GDM1 (cell line): ENCODE measurements at regions not wholly inside any gene's neighbourhood (a gene's known extent, or its start where the extent isn't known, plus 50 kb on each side); places are given as distances from the start of the nearest gene placed in this dataset.
"Not testable (repeated sequence)": the region's sequence is repeated elsewhere in the genome, so short reads cannot be mapped to it uniquely, and the experiment has no call there.

Source experiments
- DNase-seq: peaks from one replicate; lab custom pipeline; 2025; lab: John Stamatoyannopoulos, UW

DNA sequence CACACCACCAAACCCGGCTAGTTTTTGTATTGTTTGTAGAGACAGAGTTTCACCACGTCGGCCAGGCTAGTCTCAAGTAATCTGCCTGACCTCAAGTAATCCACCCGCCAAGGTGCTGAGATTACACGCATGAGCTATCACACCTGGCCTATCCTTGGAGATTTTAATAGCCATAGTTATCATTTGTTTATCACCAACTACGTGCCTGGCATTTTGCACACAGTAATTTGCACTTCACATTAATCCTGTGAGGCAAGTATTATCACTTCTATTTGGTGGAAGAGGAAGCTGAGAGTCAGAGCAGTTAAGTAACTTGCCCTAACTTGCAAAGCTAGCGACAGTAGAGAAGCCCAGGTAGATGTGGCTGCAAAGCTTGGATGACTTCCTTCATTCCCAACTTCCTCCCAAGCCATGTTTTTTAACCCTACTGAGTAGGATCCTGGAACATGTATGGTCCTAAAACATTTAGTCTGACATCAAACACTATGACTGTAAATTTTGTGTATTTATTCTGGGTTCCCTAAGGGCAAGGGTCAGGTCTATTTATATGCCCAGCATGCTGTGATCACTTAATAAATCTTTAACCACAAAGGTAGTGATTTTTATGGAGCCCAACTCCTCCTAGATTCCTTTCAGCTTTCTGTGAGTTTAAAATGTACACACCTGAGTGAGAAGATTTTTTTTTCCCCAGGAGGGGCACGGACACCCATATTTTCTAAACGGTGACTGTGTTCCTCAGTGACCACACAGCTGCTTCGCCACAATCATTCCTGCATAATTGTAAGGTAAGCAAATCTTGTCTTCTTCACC lies 100.2 kb upstream of the RAI14 start:
- no peak for DNase-seq

- no peak for DNase-seq
Observed at GRCh38 chr5:34556509-34556782, 99.7 kb upstream of the RAI14 start.

DNA sequence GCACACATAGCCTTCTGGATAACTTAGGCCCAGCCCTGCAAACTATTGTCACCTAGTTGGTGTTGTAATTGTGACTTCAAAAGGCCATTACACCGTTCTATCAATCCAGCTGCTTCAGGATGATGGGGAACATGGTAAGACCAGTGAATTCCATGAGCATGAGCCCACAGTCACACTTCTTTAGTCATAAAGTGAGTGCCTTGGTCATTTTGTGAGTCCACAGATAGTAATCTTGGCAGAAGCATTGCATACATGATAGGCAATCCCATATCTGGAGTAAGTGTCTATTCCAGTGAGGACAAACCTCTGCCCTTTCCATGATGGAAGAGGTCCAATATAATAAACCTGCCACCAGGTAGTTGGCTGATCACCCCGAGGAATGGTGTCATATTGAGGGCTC lies 94.5 kb upstream of the RAI14 start:
- DNase-seq = not testable (repeated sequence)

DNA sequence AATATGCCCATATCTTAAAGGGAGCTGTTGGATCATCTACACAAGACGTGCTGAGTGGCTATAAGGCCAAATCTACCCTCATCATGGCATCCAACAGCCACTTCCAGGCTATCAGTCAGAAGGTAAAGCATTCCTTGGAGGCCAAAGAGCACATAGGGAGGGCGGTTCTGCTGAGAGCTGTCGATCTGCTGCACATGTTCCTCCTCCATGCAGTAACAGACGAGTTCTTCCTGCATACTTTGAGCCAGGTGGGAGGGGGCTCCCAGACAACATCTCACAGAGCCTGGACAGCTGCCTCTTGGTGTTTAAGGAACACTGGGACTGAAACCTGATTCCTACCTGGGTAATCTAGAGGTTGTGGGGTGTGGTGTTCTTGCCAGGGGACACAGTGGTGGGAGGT lies 93.3 kb upstream of the RAI14 start:
- DNase-seq = no peak

- no peak for DNase-seq
Observed at GRCh38 chr5:34563269-34563668, 92.9 kb upstream of the RAI14 start.

DNA sequence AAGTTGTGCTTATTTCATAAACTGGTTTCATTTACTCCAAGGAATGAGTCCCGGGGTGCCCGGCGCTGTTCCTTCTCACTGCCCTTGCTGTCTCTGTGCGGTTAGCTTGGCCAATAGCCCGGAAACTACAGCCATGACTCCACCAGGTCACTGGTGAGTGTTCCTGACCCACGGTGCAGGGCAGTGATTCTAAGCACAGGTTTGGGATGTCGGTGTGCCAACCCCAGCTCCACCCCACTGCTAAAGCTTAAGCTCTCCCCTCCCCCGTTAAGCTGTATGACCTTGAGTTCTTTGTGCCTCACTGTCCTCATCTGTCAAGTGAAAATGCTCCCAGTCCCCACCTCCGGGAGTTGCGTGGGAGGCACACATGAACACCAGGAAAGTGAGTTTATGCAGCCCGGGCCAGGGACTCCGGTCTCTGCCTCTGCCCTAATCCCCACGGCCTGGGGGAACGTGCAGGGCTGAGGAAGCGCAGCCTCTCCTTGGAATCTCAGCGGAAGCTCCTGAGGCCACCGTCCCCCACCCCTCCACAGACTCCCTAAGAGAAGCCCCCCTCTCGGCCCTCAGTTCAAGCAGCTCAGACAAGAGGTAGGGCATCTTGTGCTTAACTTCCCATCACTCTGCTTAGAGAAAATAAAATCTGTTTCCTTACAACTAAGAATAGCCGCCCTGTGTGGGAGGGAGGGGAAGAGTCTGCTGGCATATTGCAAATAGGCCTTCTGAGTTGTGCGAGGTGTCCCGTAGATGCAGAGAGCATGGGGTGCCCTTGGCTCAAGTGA lies 92.0 kb upstream of the RAI14 start:
- no peak for DNase-seq

GRCh38 chr5:34564710-34565235 lies 91.4 kb upstream of the RAI14 start:
- no peak for DNase-seq

DNA sequence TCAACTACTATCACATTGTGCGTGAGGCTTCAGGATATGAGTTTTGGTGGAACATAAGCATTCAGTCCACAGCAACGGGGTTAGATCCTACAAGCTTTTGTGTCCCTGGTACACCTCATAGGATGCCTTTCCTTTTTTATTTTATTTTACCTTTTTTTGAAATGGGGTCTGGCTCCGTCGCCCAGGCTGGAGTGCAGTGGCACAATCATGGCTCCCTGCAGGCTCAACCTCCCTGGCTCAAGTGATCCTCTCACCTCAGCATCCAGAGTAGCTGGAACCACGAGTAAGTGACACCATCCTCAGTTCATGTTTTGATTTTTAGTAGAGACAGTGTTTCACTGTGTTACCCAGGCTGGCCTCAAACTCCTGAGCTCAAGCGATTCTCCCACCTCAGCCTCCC lies 86.0 kb upstream of the RAI14 start:
- no peak for DNase-seq

DNA sequence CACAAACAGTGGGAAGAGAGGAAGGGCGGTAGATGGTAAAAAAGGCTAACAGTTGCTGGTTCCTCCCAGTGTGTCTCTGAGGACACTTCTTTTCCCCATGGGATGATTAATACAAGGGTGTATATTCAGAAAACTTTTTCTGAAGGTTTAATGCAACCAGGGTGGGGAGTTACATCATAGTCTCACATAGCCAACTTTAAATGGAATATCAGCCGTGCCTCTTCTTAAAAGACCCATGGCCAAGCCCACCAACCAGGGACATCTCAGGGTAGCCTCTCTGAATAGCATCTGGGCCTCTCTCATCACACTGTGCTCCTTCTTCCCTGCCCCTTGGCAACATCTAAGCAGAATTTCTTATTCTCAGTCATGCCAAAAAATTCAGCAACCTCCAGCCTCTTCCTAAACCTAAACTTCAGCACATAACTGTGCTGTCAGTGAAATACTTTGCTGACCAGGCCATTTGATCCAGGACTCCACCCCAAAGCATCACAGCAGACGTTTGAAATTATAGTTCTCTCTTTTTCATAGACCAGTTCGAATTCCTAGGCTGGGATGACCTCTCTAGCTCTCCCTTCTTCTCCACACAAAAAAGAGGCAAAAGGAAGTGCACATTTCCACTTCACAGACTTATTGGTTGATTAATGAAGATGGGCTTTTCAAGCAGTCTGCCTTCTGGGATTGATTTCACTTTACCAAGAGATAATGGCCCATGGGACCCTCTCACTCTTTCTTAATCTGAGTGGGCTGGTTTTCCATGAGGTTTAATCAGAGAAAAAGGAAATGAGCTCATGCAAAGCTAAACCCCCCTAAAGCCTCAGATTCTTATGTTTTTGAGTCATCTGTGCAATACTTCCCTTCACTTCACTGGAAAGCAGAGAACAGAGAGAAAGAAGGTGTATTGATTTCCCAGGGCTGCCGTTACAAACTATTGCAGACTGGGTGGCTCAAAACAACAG lies 85.1 kb upstream of the RAI14 start:
- no peak for DNase-seq

DNA sequence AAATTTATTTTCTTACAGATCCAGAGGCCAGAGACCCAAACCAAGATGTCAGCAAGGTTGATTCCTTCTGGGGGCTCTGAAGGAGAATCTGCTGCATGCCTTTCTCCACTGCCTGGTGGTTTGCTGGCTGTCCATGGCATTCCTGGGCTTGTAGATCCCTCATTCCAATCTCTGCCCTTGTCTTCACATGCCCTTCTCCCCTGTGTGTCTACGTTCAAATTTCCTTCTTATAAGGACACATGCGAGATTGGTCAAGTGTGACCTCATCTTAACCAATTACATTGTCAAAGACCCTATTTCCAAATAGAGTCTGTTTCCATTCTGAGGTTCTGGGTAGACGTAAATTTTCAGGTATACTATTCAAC lies 84.5 kb upstream of the RAI14 start:
- no peak for DNase-seq

DNA sequence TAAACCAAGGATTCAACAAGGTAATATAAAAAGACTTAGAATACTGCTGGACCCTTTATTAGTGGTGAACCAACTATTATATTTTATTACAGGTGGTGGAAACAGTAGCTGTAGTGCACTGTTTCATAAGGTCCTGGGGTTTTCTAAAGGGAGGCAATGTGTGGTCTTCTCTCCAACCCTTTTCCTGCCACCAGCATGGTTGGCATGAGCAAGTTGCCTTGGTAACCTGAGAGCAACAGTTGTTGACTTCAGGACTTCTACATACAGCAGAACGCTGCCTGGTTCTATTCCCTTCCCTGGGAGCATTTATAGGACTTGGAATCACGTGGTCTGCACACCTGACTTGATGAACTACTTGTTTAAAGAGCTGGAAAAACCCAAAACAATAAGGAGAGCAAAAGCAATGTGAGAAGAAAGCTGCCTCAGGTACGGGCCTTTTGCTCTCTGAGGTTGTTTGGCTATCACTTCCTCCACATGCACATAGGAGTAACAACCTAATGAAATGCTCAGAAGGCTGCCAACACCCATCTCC lies 81.1 kb upstream of the RAI14 start:
- no peak for DNase-seq

DNA sequence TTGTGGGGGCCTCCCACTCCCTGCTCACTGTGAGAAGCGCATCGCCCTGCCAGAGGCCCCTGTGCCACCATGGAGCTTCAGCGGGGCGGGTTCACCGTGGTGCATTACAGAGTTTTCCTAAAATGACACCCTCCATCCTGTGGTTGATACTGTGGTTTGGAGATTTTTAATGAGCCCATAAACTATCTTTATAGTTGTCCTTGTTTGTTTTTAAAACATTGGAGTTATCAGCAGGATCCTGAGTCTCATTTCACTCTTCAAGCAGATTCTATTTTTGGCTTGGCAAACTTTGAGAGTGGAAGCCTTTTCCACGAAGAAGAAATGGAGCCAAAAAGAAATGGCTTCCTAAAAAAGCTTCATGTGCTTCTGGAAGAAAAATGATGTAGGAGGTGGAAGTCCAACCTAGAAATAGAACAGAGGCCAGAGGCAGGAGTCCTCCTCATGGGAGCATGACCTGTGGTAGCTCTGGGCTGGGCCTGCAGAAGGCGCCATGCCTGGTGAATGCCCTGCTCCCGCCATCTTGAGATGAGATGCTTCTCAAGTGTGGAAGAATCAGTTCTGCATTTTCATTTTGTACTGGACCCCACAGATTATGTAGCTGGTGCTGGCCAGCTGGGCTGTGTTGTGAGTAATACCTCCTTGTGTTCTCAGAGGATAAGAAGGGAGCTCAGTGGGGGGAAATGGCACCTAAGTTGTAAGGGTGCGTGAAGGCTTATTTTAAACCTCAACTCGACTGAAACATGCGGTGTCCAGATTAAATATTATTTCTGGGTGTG lies 79.0 kb upstream of the RAI14 start:
- no peak for DNase-seq

- DNase-seq = no peak
Observed at GRCh38 chr5:34578962-34579361, 77.2 kb upstream of the RAI14 start.

GRCh38 chr5:34580983-34581382 lies 75.1 kb upstream of the RAI14 start:
- DNase-seq = no peak

- DNase-seq = no peak
Observed at GRCh38 chr5:34582371-34582770, 73.8 kb upstream of the RAI14 start.

- no peak for DNase-seq
Observed at GRCh38 chr5:34583167-34583566, 73.0 kb upstream of the RAI14 start.

DNA sequence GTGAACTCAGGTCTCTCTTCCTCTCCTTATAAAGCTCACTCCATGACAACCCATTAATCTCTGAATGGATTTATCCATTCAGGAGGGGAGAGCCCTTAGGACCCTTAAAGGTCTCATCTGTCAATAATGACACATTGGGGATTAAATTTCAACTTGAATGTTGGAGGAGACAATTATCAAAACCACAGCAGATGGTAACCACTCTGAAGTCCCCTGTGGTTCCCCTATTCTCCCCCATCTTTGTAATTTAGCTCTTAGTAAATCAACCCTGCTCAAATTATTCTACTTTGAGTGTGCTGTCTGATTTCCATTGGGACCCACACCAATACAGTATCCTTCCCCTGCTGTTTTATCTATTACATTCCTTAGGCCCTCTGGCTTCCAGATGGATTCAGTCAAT lies 72.0 kb upstream of the RAI14 start:
- no peak for DNase-seq

DNA sequence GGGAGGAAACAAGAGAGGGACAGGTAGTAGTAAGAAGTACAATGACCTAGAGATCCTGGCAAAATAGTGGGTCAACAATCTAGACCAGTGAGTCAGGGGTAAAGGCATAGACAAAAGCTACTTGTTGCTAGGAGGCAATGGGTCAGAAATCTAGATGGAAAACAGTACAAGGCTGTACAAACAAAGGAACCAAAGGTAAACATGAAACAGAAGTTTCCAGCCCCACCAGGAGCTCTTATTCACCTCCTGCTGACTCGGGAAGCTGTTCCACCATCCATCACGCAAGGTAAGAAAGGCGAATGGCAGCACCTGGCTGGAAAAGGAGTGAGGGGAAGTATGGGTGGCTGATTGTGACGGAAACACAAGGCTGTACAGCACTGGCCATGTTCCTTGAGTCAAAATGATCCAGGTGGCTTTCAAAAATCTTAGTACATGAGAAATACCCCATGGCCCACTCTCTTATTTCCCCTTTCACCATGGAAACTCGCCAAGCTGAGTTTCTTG lies 70.5 kb upstream of the RAI14 start:
- DNase-seq = no peak

DNA sequence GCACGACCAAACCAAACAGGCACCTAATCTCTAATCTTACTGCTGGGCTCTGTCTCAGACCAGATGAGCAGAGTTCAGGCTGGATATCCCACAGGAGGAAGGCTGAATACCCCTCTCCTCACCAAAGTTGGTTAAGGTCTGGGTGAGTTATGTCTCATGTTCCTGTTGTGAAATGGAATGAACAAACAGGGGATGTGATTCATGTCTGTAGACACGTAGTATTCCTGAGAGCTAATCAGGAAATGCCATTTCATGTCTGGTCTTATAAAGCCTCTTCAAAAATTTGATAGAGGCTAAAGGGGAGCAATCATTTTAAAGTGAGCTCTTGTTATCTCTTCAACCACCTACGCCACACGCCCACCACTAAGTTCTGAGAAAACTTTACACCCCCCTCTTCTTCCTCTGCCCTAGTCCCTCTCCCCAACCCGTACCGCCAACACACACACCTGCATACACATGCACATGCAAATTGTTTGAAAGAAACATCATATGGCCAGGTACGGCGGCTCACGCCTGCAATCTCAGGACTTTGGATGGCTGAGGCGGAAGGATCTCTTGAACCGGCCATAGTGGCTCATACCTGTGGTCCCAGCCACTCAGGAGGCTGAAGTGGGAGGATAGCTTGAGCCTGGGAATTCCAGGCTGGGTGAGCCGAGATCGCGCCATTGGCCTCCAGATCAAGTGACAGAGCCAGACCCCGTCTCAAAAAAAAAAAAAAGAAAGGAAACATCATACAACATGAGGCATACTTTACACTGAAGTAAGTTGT lies 69.8 kb upstream of the RAI14 start:
- DNase-seq = no peak
